ENCODE measurements at regions not wholly inside any gene's neighbourhood (a gene's known extent, or its start where the extent isn't known, plus 50 kb on each side); places are given as distances from the start of the nearest gene placed in this dataset.

GRCh38 chr18:24586662-24587360 lies 126.4 kb downstream of the HRH4 start:
- H3K36me3 ChIP-seq (ENCODE audit: insufficient read depth, low read length): no peaks in the 10 kb centered on the region
- no peak overlapping the region for H3K4me3 ChIP-seq (ENCODE audit: low read length, poor library complexity, severe bottlenecking)
- H4K20me1 ChIP-seq (ENCODE audit: insufficient read depth, low read length, poor library complexity, severe bottlenecking): no peaks in the 10 kb centered on the region
- no peaks in the 10 kb centered on the region for H3F3A ChIP-seq (ENCODE audit: low read depth)
- H3K4me1 ChIP-seq (ENCODE audit: insufficient read depth, low read length, poor library complexity, severe bottlenecking): no peaks in the 10 kb centered on the region
- H3K9me2 ChIP-seq (replicated peaks; ENCODE audit: low read depth, low read length): no peaks in the 10 kb centered on the region
- no peaks in the 10 kb centered on the region for H3K27me3 ChIP-seq (ENCODE audit: insufficient read depth, low read length, poor library complexity, severe bottlenecking)
- H3K4me2 ChIP-seq (ENCODE audit: low read depth, low read length, poor library complexity, severe bottlenecking): no peak overlapping the region
- no peak overlapping the region for H2AFZ ChIP-seq (ENCODE audit: low read length)
- no peaks in the 10 kb centered on the region for H3K9me3 ChIP-seq (ENCODE audit: insufficient read depth, low read depth, low read length)
- TF ChIP-seq EZH2phosphoT487 (IDR thresholded peaks at IDR 0.05; ENCODE audit: borderline replicate concordance) (no peak), CTCF (conservative IDR thresholded peaks at IDR 0.05; ENCODE audit: low read length) (no peak)
- H3K9ac ChIP-seq (ENCODE audit: low read depth, low read length, poor library complexity, severe bottlenecking): no peak overlapping the region
- H3K79me2 ChIP-seq (ENCODE audit: insufficient read depth, low read length): no peaks in the 10 kb centered on the region

GRCh38 chr18:24588440-24588839 lies 128.0 kb downstream of the HRH4 start:
- H3K27me3 ChIP-seq (ENCODE audit: insufficient read depth, low read length, poor library complexity, severe bottlenecking): no peaks in the 10 kb centered on the region
- no peak for TF ChIP-seq CTCF (conservative IDR thresholded peaks at IDR 0.05; ENCODE audit: low read length)
- TF ChIP-seq EZH2phosphoT487 (IDR thresholded peaks at IDR 0.05; ENCODE audit: borderline replicate concordance): no peak
- H3K4me2 ChIP-seq (ENCODE audit: low read depth, low read length, poor library complexity, severe bottlenecking): no peak overlapping the region
- H2AFZ ChIP-seq (ENCODE audit: low read length): no peak overlapping the region
- H4K20me1 ChIP-seq (ENCODE audit: insufficient read depth, low read length, poor library complexity, severe bottlenecking): no peaks in the 10 kb centered on the region
- no peaks in the 10 kb centered on the region for H3K4me1 ChIP-seq (ENCODE audit: insufficient read depth, low read length, poor library complexity, severe bottlenecking)
- H3K79me2 ChIP-seq (ENCODE audit: insufficient read depth, low read length): no peaks in the 10 kb centered on the region
- no peaks in the 10 kb centered on the region for H3K9me2 ChIP-seq (replicated peaks; ENCODE audit: low read depth, low read length)
- H3K9ac ChIP-seq (ENCODE audit: low read depth, low read length, poor library complexity, severe bottlenecking): no peak overlapping the region
- H3K36me3 ChIP-seq (ENCODE audit: insufficient read depth, low read length): no peaks in the 10 kb centered on the region
- H3F3A ChIP-seq (ENCODE audit: low read depth): no peaks in the 10 kb centered on the region
- H3K9me3 ChIP-seq (ENCODE audit: insufficient read depth, low read depth, low read length): no peaks in the 10 kb centered on the region
- no peak overlapping the region for H3K4me3 ChIP-seq (ENCODE audit: low read length, poor library complexity, severe bottlenecking)

GRCh38 chr18:24590946-24591345 lies 130.5 kb downstream of the HRH4 start:
- H3K4me3 ChIP-seq (ENCODE audit: low read length, poor library complexity, severe bottlenecking): no peak overlapping the region
- no peak overlapping the region for H2AFZ ChIP-seq (ENCODE audit: low read length)
- H3K9ac ChIP-seq (ENCODE audit: low read depth, low read length, poor library complexity, severe bottlenecking): no peak overlapping the region
- no peaks in the 10 kb centered on the region for H3K4me1 ChIP-seq (ENCODE audit: insufficient read depth, low read length, poor library complexity, severe bottlenecking)
- no peak for TF ChIP-seq EZH2phosphoT487 (IDR thresholded peaks at IDR 0.05; ENCODE audit: borderline replicate concordance)
- no peak for TF ChIP-seq CTCF (conservative IDR thresholded peaks at IDR 0.05; ENCODE audit: low read length)
- H3K4me2 ChIP-seq (ENCODE audit: low read depth, low read length, poor library complexity, severe bottlenecking): no peak overlapping the region
- H3K9me3 ChIP-seq (ENCODE audit: insufficient read depth, low read depth, low read length): no peaks in the 10 kb centered on the region
- H3K36me3 ChIP-seq (ENCODE audit: insufficient read depth, low read length): no peaks in the 10 kb centered on the region
- no peaks in the 10 kb centered on the region for H4K20me1 ChIP-seq (ENCODE audit: insufficient read depth, low read length, poor library complexity, severe bottlenecking)
- H3K79me2 ChIP-seq (ENCODE audit: insufficient read depth, low read length): no peaks in the 10 kb centered on the region
- no peaks in the 10 kb centered on the region for H3K9me2 ChIP-seq (replicated peaks; ENCODE audit: low read depth, low read length)
- no peaks in the 10 kb centered on the region for H3F3A ChIP-seq (ENCODE audit: low read depth)
- H3K27me3 ChIP-seq (ENCODE audit: insufficient read depth, low read length, poor library complexity, severe bottlenecking): no peaks in the 10 kb centered on the region

Measured in Loucy (cell line).